GM20000 (cell line): ENCODE measurements at regions not wholly inside any gene's neighbourhood (a gene's known extent, or its start where the extent isn't known, plus 50 kb on each side); places are given as distances from the start of the nearest gene placed in this dataset.

Experiments
- DNase-seq: peaks from one replicate; pipeline ENCODE4 v3.0.0; 2012; ENCODE audit warnings: low spot score
- TF ChIP-seq, protein P1 (sequence below): IDR thresholded peaks from 2 replicates; pipeline ENCODE4 v1.5.1; 2012; ENCODE audit warnings: mild to moderate bottlenecking, control low read depth; ENCODE audit errors: extremely low read depth, missing control alignments

DNA sequence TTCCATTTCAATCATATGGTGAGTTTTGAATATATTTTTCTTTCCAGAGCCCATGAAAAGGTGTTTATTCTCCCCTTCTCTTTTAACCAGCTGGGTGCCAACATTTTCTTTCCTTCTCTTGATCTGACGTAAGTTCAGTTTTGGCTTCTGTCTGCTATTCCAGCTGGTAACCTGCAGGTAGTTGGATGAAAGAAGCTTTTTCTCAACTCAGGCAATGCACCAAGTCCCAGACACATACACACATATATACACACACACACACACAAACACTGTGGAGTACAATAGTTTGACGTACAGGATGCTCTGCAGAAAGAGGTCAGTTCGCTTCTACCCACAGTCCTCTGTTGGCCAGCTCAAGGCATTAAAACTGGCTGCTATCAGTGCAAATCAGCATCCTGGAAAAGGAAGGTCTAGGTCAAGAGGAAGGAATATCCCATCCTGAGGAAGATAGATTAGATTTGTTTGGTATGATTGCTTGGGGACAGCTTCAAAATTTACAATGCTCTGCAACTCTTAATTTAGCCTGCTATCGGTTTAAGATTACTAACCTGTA, 214.3 kb upstream of the SEMA6A start:
- TF ChIP-seq, protein P1, sequence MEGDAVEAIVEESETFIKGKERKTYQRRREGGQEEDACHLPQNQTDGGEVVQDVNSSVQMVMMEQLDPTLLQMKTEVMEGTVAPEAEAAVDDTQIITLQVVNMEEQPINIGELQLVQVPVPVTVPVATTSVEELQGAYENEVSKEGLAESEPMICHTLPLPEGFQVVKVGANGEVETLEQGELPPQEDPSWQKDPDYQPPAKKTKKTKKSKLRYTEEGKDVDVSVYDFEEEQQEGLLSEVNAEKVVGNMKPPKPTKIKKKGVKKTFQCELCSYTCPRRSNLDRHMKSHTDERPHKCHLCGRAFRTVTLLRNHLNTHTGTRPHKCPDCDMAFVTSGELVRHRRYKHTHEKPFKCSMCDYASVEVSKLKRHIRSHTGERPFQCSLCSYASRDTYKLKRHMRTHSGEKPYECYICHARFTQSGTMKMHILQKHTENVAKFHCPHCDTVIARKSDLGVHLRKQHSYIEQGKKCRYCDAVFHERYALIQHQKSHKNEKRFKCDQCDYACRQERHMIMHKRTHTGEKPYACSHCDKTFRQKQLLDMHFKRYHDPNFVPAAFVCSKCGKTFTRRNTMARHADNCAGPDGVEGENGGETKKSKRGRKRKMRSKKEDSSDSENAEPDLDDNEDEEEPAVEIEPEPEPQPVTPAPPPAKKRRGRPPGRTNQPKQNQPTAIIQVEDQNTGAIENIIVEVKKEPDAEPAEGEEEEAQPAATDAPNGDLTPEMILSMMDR, result no peak
- no peak for DNase-seq

DNA sequence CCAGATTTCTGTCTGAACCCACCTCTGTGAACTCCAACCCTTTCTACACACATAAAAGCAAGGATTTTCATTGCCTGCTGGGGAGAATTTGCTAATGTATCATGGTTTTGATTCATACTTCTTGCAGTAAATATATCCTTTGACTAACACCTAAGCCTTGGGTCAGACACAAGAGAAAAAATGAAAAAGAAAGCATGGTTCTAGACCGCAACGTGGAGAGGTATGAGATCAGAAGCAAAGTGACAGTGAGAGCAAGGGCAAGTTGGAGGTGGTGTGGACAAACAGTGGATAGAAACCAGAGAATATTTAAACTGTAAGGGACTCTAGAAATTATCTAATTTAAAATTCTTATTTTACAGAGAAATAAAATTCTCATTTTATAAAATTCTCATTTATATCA, 212.9 kb upstream of the SEMA6A start:
- TF ChIP-seq, protein P1, result no peak
- no peak for DNase-seq

DNA sequence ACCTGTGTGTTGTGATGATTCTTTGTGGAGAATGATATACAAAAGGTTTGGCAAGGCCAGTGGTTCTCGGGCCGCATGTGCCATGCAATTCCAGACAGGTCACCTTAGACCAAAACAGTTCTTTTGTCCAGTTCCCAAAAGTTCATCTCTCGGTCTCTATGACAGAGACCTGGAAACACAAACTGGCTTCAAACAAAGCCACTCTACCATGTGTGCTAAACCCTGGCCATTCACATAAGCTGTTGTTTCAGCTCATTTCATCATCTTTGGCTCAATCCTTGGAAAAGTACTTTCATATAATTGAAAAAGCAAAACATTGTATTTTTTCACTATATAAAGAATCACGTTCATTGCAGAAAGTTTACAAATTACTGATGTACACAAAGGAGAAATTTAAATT, 210.5 kb upstream of the SEMA6A start:
- TF ChIP-seq, protein P1, result no peak
- DNase-seq, result no peak

DNA sequence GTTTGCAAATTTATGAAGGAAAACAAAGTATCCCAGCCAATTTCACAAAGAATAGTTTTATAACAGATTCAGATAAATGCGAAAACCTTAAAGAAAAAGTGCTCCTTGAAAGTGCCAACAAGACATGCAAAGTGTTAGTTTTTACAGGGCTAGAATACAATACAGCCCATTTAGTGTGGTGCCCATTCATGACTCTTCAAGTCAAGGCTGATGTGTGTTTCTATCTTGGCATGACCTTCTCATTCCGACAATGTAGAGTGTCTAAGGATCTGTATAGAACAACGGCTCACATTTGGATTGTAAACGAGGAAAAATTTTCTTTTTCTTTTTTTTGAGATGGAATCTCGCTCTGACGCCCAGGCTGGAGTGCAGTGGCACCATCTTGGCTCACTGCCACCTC, 205.2 kb upstream of the SEMA6A start:
- no peak for DNase-seq
- TF ChIP-seq, protein P1, result no peak

DNA sequence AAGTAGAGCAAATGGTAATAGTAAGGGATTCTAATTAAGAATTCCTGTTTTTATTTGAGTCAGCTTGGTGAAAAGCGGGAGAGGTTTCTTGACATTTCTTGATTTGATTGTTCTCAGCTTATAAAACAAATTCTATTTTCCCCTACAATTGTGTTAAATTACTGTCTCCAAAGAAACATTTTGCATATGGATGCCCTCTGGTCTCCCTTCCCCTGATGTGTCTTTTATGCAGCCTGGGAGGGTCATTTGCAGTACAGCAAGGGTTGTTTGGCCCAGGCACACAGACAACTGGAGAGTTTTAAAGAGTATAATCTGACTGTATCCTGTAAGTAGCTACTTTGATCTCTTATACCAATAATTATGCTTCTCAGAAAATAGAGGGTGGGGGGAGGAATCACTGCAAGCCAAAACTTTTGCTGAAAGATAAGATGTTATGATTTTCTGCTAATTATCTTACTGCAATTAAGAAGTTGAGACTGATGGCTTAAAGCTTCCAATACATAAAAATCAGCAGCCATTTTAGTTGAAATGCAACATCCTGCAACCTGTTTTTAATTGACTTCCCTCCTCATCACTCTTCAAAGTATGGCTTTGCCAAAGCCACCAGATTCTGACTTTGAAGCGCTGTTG, 204.1 kb upstream of the SEMA6A start:
- no peak for DNase-seq
- TF ChIP-seq, protein P1, result no peak

DNA sequence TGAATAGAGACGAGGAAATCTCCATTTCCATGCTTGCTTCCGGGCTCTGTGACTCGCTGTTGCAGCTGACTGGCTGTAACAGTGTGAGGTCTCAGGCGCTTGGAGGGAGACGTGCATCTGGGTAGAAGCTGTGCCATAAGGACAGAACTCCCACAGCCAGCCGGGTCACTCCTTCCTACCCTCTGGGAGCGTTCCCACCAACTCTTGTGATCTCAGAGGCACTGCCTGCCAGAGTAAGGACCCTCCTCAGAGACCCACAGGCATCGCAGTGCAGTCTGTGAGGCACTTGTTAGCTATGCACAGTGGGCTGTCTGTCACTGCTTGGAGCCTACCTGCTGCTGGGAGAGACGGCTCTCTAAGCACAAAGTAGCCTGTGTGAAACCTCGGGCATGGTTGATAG, 203.4 kb upstream of the SEMA6A start:
- TF ChIP-seq, protein P1, result no peak
- no peak for DNase-seq

DNA sequence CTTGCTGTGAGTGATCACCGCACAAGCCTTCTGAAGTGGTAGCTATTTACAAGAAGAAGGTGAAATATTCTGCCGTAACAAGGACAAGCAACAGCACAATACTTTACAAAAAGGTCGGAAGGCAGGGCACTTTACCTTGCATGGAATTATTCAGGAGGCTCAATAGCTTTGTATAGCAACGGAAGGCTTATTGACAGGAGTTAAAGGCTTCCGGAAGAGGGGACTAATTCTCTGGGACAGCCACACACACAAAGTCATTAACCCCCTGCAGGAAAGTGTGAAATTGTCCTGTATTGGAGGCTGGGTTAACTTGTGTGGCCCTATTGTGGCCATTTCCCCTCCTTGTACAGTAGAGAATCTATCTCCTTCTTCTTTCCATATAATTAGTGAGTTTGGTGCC, 199.3 kb upstream of the SEMA6A start:
- TF ChIP-seq, protein P1, result no peak
- no peak for DNase-seq
